Neutrophil (primary cell): ENCODE measurements at regions not wholly inside any gene's neighbourhood (a gene's known extent, or its start where the extent isn't known, plus 50 kb on each side); places are given as distances from the start of the nearest gene placed in this dataset.

Experiments used
- H3K27ac ChIP-seq: fragments of 200-600 bp; sonication (generic); 2 replicates; pipeline ENCODE4 v1.5.1; 2016; ENCODE audit warnings: mild to moderate bottlenecking, moderate library complexity
- H3K27me3 ChIP-seq: fragments of 200-600 bp; sonication (generic); 2 replicates; pipeline ENCODE4 v1.6.0; 2016; ENCODE audit warnings: mild to moderate bottlenecking
- H3K36me3 ChIP-seq: fragments of 200-600 bp; sonication (generic); 2 replicates; pipeline ENCODE4 v1.5.1; 2017
- H3K4me1 ChIP-seq, 2 experiments: fragments of 200-600 bp in 1 of 2; sonication (generic) in 1 of 2; 1 replicate in 1 of 2; 2 replicates in 1 of 2; pipeline versions ENCODE4 v1.5.1 to v1.6.1; 2013 to 2016; ENCODE audit warnings: low read depth in 1 of 2, low read length in 1 of 2, mild to moderate bottlenecking in 1 of 2, moderate library complexity in 1 of 2; ENCODE audit not compliant: control insufficient read depth in 1 of 2, insufficient read depth in 1 of 2
- H3K4me3 ChIP-seq, 2 experiments: fragments of 200-600 bp in 1 of 2; sonication (generic) in 1 of 2; 1 replicate in 1 of 2; 2 replicates in 1 of 2; pipeline ENCODE4 v1.5.1; 2013 to 2016; ENCODE audit warnings: low read depth in 1 of 2, low read length in 1 of 2, mild to moderate bottlenecking in 1 of 2, moderate library complexity in 1 of 2
- H3K9me3 ChIP-seq: fragments of 200-600 bp; sonication (generic); 2 replicates; pipeline ENCODE4 v1.5.1; 2016
- TF ChIP-seq, protein P1 (sequence below): fragments of 200-600 bp; sonication (generic); IDR thresholded peaks from 2 replicates; pipeline ENCODE4 v1.5.1; 2016; ENCODE audit warnings: antibody characterized with exemption

DNA sequence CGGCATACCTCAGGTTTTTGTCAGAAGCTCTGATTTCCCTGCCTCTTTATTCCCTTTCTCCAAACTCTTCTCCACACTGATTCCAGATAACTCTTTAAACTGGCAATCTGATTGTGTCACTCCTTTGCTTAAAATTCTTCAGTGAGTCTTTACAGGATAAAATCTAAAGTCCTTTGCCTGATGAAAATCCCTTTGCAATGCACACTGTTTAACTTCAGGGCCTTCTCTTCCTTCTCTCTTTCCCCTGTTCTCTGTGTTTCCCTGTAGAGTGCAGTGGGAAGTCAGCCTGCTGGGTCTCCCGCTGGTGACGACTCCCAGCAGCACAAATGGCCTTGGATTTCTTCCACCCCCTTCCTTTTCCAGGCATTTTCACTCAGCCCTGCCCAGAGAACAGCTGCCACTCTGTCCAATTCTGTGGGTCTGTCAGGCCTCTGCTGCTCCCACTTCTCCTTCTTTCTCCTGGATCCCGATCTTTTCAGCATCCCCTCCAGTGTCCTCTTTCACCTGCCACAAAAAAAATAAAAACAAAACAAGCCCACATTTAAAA is 189.9 kb upstream of the NWD2 start:
- H3K36me3 ChIP-seq: no peaks in the 10 kb centered on the region
- no peaks in the 10 kb centered on the region for H3K9me3 ChIP-seq
- H3K4me1 ChIP-seq: no peaks in the 10 kb centered on the region
- no peak overlapping the region for H3K4me3 ChIP-seq
- TF ChIP-seq, protein P1, sequence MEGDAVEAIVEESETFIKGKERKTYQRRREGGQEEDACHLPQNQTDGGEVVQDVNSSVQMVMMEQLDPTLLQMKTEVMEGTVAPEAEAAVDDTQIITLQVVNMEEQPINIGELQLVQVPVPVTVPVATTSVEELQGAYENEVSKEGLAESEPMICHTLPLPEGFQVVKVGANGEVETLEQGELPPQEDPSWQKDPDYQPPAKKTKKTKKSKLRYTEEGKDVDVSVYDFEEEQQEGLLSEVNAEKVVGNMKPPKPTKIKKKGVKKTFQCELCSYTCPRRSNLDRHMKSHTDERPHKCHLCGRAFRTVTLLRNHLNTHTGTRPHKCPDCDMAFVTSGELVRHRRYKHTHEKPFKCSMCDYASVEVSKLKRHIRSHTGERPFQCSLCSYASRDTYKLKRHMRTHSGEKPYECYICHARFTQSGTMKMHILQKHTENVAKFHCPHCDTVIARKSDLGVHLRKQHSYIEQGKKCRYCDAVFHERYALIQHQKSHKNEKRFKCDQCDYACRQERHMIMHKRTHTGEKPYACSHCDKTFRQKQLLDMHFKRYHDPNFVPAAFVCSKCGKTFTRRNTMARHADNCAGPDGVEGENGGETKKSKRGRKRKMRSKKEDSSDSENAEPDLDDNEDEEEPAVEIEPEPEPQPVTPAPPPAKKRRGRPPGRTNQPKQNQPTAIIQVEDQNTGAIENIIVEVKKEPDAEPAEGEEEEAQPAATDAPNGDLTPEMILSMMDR: no peak
- no peaks in the 10 kb centered on the region for H3K27me3 ChIP-seq
- no peak overlapping the region for H3K27ac ChIP-seq

DNA sequence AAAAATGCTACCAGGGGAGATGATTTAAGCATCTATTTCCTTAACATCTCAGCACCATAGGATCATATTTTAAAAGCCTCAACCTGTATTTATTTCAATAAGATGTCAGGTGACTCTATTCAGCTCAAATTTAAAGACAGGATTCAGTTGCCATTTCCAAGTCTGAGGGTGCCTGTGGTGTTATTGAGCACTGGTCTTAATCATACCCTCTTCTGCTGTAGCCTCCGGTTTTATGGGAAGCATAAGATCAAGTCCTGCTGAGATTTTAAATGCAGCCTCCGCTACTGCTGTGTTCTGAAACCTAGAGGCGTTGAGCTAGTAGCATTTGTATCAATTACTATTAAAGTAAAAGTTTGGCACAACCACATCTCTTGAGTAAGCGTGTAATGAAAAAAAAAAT is 185.7 kb upstream of the NWD2 start:
- Histone ChIP-seq H3K4me1 (no peaks in the 10 kb centered on the region), H3K4me3 (no peak overlapping the region), H3K36me3 (no peaks in the 10 kb centered on the region), H3K27ac (no peak overlapping the region), H3K9me3 (no peaks in the 10 kb centered on the region), H3K27me3 (no peaks in the 10 kb centered on the region)
- TF ChIP-seq, protein P1: no peak

DNA sequence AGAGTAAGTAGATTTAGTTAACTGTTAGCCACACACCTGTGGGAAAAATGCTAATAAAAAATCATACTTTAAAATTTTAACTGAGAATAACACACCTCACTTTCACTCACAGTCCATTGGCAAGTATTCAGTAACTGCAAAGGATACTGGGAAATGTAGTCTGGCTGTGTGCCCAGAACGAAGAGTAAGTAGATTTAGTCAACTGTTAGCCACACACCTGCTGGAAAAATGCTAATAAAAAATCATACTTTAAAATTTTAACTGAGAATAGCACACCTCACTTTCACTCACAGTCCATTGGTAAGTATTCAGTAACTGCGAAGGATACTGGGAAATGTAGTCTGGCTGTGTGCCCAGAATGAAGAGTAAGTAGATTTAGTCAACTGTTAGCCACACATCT is 178.4 kb upstream of the NWD2 start:
- no peak overlapping the region for H3K4me3 ChIP-seq
- TF ChIP-seq, protein P1: no peak
- no peaks in the 10 kb centered on the region for H3K36me3 ChIP-seq
- H3K27ac ChIP-seq: no peak overlapping the region
- H3K4me1 ChIP-seq: no peaks in the 10 kb centered on the region
- no peaks in the 10 kb centered on the region for H3K27me3 ChIP-seq
- no peaks in the 10 kb centered on the region for H3K9me3 ChIP-seq

DNA sequence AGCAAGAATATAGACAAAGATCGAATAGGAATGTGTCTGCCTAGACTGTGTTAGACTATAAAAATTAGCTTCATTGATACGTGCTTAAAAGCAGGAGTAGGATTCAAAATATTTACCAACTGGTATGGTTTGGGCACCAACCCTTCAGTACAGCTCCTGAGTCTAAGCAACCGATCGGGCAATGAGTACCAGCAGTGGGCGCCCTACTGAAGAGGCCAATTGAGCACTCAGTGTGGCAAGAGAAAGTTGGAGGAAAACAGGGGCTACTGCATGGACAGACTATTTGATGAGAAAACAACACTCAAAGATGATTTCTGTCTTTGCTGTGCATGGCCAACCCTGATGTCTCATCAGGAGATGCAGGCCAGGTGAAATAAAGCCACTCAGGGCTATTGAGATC is 176.0 kb upstream of the NWD2 start:
- Histone ChIP-seq H3K4me1 (no peaks in the 10 kb centered on the region), H3K27me3 (no peaks in the 10 kb centered on the region), H3K27ac (no peak overlapping the region), H3K36me3 (no peaks in the 10 kb centered on the region), H3K4me3 (no peak overlapping the region), H3K9me3 (no peaks in the 10 kb centered on the region)
- TF ChIP-seq, protein P1: no peak

DNA sequence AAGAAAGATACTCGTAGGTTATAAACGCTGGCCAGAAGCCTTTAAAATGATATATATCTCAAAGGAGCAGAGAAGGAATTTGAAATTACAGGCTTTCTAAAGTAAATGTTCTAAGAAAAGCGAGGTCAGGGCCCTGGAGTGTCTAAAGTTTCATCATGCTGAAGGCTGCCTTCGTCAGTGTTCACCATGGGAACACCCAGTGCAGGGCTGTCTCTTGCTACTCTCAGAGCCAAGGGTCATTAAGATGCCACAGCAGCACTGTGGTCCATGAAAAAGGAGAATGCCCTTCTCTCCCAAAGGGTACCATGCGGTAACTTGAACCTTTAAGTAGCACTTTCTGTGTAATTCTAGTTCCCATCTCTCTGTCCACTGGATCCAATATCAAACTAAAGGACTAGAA is 174.5 kb upstream of the NWD2 start:
- Histone ChIP-seq H3K27ac (no peak overlapping the region), H3K4me1 (no peaks in the 10 kb centered on the region), H3K27me3 (no peaks in the 10 kb centered on the region), H3K4me3 (no peak overlapping the region), H3K36me3 (no peaks in the 10 kb centered on the region), H3K9me3 (no peaks in the 10 kb centered on the region)
- TF ChIP-seq, protein P1: no peak

DNA sequence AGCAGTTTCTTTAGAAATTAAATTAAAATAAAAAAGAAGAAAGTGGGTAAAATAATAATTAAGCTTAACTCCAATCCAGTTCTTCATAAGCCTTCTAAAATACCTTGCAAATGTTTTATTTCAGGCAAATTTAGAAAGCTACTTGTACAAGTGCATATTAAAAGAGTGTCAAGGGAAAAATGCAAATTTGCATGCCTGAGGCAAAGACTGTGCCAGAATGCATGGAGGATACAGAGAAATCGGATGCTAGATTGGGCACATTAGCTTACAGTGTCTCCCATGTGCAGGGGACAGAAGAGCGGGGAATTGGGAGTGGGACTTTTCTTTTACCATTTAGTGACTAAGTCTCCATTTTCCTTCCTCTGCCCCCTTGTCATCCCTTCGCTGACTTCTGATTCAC is 173.0 kb upstream of the NWD2 start:
- no peak overlapping the region for H3K4me3 ChIP-seq

More for the DNA sequence above, 173.0 kb upstream of the NWD2 start:
- H3K9me3 ChIP-seq: no peaks in the 10 kb centered on the region
- no peak overlapping the region for H3K27ac ChIP-seq
- no peaks in the 10 kb centered on the region for H3K4me1 ChIP-seq
- TF ChIP-seq, protein P1: no peak
- H3K27me3 ChIP-seq: no peaks in the 10 kb centered on the region
- no peaks in the 10 kb centered on the region for H3K36me3 ChIP-seq
